Transverse colon (tissue), 4 donors: ENCODE measurements at regions not wholly inside any gene's neighbourhood (a gene's known extent, or its start where the extent isn't known, plus 50 kb on each side); places are given as distances from the start of the nearest gene placed in this dataset.

Experiments used
- EP300 ChIP-seq: sonication (generic); formaldehyde crosslinking; IDR thresholded peaks from one replicate; pipeline ENCODE4 v1.6.1; 2017; ENCODE audit warnings: antibody characterized with exemption, low read depth
- POLR2A ChIP-seq: fragments of 450-650 bp; IDR thresholded peaks from one replicate; pipeline ENCODE4 v1.6.1; 2016; ENCODE audit warnings: antibody characterized with exemption, mild to moderate bottlenecking, moderate library complexity
- POLR2AphosphoS5 ChIP-seq, 3 donors: sonication (generic); formaldehyde crosslinking; IDR thresholded peaks; one replicate each; pipeline ENCODE4 v1.6.1; 2016; ENCODE audit warnings: antibody characterized with exemption in 3 of 3
- TF ChIP-seq, protein P1 (sequence below), 5 experiments: fragments of 200-600 bp in 3 of 5; fragments of 450-650 bp in 2 of 5; sonication (generic) in 3 of 5; IDR thresholded peaks; 1 replicate in 2 of 5; 2 replicates in 3 of 5; pipeline ENCODE4 v1.5.1; 2016 to 2017; ENCODE audit warnings: antibody characterized with exemption in 5 of 5, inconsistent platforms in 3 of 5, mild to moderate bottlenecking in 2 of 5, moderate library complexity in 1 of 5

DNA sequence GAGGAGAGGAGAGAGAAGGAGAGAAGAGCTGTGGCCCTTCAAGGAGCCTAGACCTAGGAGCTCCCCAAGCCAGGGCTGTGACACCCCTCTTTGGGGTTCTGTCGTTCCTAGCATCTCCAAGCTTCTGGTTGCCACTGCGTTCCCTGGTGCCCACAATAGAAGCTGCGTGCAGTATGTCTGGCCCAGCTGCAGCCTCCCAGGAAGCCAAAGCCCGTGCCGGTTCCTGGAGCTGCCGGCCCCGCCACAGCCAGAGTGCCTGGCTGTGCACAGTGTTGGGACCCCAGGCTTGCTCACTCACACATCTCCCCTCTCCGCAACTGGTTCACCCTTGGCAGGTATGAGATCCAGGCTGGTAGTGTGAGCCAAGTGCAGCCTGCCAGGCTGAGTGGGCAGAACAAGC, 367.7 kb upstream of the MC4R start:
- TF ChIP-seq, protein P1, sequence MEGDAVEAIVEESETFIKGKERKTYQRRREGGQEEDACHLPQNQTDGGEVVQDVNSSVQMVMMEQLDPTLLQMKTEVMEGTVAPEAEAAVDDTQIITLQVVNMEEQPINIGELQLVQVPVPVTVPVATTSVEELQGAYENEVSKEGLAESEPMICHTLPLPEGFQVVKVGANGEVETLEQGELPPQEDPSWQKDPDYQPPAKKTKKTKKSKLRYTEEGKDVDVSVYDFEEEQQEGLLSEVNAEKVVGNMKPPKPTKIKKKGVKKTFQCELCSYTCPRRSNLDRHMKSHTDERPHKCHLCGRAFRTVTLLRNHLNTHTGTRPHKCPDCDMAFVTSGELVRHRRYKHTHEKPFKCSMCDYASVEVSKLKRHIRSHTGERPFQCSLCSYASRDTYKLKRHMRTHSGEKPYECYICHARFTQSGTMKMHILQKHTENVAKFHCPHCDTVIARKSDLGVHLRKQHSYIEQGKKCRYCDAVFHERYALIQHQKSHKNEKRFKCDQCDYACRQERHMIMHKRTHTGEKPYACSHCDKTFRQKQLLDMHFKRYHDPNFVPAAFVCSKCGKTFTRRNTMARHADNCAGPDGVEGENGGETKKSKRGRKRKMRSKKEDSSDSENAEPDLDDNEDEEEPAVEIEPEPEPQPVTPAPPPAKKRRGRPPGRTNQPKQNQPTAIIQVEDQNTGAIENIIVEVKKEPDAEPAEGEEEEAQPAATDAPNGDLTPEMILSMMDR (IDR thresholded peaks at IDR 0.05) = no peak
- TF ChIP-seq POLR2A = no peak
- no peak for TF ChIP-seq POLR2AphosphoS5 (IDR thresholded peaks at IDR 0.05)
- TF ChIP-seq EP300 = no peak
